NCI-H69 (cell line): ENCODE measurements at regions not wholly inside any gene's neighbourhood (a gene's known extent, or its start where the extent isn't known, plus 50 kb on each side); places are given as distances from the start of the nearest gene placed in this dataset.
"Not testable (repeated sequence)": the region's sequence is repeated elsewhere in the genome, so short reads cannot be mapped to it uniquely, and the experiment has no call there.

Experiments
- DNase-seq: peaks from one replicate; lab custom pipeline; 2025; lab: John Stamatoyannopoulos, UW

DNA sequence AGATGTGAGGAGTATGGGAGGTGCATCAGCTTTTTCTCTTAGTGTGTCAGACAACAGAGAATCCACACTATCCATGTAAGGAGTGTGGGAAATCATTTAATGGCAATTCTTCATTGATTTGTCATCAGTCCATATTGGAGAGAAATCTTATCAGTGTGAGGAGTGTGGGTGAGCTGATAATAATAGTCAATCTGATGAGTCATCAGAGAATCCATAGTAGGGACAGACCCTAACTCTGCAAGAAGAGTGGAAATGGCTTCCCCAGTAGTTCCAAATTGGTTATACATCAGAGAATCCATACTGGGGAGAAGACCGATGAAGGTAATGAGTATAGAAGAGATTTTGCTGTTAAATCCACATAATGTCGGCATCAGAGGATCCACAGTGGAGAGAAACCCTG lies 150.5 kb upstream of the THUMPD2 start:
- DNase-seq: no peak

DNA sequence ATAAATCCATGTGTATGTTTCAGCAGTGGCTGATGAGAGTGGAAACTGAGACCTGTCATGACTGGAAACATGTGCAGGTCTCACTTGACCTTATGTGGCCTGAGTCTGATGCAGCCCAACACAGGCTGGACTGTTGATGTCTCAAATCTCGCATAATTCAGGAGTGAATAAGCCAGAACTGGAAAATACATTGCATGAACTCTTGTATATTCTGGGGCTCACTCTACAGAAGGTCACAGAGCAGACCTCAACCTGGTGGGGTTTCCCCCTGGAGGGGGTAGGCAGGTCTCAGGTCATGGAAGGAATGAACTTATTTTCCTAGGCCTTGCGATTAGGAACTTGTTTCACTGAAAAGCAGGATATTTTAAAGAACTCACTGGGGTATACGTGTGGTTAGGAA lies 146.3 kb upstream of the THUMPD2 start:
- no peak for DNase-seq

DNA sequence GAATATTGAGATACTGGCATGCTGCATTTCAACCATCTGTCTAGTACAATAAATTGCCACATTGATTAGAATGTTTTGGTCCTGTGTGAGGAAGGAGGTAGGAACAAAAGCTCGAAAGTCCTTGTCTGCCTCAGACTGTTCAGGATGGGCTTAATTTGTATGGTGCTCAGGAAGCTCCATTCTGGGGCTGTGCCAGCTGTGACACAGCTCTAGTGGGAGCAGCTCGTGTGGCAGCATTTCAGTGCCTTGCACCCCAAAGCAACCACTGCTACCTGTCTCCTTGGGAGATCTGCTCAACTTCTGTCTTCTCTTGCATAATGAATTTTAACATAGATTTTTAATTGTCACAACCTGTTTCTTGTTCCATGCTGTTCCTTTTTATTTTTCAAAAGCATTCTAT lies 144.4 kb upstream of the THUMPD2 start:
- DNase-seq: peak; percentile 5

DNA sequence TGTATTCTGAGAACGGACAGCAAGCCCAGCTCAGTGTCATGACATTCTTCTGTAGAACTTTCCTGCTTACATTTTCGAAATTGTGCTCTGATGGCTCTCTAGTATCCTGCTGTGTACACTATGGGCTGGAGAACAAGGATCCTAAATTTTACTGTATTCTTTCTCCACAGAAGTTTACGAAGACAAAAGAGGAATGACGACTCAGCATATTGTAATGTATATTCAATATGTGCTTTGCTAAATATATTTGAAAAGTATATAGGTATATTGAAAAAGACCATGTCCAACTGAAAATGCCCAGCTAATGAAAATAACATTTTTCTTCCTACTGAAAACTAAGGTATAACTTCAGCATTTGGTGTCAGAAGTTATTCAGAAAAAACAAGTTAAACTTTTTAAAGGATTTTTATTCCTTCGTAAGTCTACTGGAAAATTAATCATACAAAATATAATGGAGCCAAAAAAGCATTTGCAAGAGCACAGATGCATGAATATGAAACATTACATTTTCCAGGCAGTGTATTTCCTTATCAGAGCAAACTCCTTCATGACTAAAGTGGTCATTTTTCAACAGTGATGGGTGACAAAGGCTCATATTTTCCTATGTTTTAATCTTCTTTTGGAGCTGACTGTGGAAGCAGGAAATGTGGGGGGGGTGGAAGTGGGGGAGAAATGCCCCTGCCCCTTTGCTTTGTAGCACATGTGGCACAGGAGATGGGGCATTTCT lies 143.8 kb upstream of the THUMPD2 start:
- DNase-seq: no peak

DNA sequence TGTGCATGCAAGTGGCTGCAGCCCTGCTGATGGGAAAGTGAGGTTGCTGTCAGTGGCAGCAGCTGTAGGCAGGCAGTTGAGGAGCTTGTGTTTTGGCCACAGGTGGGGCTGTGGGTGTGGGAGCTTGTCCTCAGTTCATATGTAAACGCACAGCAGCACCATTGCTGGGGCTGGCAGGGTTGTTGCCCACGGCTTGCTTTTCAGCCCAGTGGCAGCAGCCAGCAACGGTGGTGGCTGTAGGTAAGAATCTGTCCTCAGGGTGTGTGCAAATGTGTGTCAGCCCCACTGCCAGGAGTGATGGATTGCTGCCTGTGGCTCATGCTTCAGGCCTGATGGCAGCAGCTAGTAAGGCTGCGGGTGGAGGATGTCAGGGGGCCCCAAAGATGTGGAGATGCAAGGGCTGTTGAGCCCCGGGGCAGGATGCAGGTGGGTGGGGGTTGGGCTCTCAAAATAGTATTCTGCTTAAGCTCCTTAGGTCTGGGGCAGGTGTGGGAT lies 141.3 kb upstream of the THUMPD2 start:
- DNase-seq: peak; percentile 43

DNA sequence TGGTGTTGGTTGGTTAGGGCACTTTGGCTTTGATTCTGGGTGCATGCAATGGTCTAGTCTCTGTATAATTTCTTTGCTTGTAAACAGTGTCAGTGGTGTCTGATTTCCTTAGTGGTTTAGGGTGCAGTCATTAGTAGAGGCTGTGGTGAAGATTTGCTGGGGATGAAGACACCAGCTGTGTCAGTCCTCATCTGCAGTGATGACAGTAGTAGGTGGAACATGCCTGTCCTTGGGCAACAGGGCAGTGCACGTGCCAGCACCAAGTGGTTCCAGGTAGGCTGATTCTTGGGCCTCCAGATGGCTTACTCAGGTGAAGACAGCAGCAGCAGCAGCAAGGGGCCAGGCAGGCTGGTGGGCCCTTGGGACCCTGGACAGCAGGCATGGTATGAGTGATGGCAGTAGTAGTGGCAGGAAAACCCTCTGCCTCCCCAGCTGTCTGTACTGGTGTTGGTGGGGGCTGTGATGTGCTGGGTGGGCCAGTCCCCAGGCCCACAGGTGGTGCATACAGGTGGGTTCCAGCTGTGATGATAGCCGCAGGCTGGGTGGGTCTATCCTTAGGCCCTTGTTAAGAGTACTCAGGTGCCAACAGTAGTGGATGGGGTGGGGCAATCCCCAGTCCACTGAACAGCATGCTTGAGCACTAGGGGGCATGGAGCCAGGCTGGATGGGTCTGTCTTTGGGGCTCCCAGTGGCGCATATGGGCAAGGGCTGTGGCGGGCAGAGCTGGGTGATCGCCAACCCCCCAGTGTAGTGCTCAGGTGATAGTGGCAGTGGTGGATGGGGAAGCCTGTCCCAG lies 140.7 kb upstream of the THUMPD2 start:
- DNase-seq: no peak

DNA sequence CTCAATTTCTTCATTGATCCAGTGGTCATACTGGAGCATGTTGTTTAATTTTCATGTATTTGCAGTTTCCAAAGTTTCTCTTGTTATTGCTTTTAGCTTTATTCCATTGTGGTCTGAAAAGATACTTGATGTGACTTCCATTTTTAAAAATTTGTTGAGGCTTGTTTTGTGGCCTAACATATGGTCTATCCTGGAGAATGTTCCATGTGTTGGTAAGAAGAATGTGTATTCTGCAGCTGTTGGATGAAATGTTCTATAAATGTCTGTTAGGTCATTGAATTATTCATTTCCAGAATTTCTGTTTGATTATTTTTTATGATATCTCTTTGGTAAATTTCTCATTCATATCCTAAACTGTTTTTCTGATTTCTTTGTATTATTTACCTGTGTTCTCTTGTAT lies 139.8 kb upstream of the THUMPD2 start:
- no peak for DNase-seq

DNA sequence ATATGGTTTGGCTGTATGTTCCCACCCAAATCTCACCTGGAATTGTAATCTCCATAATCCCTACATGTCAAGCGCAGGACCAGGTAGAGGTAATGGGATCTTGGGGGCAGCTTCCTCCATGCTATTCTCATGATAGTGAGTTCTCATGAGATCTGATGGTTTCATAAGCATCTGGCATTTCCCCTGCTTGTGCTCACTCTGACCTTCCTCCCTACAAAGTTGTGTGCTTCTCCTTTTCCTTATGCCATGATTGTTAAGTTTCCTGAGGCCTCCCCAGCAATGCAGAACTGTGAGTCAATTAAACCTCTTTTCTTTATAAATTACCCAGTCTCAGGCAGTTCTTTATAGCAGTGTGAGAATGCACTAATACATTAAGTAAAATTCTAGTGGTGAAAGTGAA lies 138.3 kb upstream of the THUMPD2 start:
- DNase-seq: not testable (repeated sequence)

DNA sequence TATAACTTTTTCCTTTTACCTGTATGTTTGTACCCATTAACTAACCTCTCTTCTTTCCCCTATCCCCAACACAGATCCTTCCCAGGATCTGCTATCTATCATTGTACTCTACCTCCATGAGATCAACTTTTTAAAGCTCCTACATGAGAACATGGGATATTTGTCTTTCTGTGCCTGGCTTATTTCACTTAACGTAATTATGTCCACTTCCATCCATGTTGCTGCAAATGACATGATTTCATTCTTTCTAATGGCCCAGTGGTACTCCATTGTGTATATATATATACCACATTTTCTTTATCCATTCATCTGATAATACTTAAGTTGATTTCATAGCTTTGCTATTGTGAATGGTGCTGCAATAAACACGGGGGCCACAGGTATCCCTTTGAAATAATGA lies 135.9 kb upstream of the THUMPD2 start:
- no peak for DNase-seq

DNA sequence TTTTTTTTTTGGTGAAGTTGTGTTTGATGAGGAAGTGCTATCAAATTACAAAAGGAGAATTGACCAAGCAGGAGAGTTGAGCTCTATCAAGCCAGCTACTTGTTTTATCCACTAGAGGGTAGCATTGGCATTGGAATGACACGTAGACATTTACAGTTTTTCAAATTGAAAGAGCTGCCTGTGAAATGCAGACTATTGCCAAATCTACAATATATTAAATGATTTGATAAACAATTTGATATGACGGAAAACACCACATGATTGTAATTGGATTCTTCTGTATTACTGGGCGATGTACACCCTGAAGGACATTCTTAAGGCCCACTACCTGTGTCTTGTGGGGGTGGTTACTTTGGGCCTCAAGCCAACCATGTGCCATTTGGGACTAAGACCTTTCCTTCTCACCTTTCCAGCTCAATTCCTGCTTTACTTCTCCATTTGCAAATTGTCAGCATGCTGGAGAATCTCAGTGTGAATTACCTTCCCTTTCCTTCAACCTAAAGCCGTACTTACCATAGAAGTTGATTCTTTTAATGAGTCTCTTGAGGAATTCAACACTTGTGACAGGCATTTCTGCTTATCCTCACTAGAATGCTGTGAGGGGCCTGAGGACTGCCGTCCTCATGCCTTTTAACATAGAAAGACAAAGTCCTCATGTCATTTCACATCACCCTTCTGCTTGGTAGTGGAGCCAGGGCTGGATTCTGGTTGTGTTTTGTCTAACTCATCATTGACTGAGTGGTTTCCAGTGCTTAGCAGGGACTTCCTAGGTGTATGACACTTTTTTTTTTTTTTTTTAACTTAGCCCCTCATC lies 134.8 kb upstream of the THUMPD2 start:
- DNase-seq: peak; percentile 74

DNA sequence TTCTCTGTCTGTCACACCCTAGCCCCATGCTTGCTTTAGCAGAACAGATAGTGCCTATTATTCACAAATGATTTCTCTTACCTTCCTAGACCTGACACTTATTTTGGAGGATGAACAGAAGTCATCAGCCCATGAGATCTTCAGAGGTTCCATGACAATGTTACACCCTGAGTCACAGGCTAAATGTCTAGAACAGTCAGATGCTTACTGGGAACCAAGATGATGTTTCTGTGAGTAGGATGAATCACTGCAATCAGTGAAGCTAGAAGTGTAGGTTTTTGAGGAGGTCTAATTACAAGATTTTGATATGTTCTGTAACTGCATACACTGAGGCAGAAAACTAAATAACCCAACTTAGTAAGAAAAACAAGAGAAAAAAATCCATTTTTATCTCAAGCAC lies 123.0 kb upstream of the THUMPD2 start:
- no peak for DNase-seq

DNA sequence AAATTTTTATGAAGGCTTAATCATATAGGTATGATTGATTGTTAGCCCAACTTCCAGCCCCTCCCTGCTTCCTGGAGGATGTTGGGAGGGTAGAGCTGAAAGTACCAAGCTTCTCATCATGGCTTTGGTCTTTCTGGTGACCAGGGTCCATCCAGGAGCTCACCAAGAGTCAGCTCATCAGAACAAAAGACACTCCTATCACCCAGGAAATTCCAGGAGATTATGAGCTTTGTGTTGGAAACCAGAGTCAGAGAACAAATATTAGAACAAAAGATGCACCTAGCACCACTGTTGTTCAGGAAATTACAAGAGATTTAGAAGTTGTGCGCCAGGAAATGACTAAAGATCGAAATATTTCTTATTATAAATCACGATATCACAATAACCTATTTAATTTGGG lies 119.9 kb upstream of the THUMPD2 start:
- DNase-seq: no peak

DNA sequence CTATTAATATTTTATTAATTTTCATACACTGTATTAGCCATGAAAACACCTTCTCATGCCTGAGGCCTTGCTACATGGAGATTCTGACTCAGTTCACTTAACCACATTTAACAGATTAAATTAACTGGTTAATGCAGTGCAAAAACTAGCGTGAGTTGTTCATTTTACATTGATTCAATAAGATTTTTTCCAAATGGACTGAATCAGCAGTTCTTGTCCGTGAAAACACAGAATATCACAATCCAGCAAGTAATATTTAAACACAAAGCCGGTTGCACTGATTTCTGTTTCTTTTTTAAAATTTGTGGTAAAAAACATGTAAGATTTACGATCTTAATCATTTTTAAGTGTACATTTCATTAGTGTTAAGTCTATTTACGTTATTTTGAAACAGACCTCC lies 118.2 kb upstream of the THUMPD2 start:
- DNase-seq: no peak

DNA sequence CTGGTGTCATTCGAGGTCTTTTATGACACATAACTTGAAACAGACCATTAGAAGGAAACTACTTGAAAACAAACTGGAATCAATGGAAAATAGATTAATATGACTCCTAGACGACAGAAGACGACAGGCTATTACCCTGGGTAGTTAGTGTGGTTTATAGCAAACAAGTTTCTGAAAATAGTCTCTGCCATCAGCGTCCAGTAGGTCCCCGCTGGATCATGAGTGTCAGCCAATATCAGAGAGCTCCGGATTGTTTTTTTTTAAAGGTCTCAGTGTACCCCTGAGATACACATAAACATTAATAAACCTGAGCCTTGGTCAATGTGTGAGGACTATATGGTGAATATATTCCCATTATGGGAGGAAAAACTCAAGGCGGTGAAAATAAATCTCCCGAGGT lies 115.0 kb upstream of the THUMPD2 start:
- DNase-seq: no peak

DNA sequence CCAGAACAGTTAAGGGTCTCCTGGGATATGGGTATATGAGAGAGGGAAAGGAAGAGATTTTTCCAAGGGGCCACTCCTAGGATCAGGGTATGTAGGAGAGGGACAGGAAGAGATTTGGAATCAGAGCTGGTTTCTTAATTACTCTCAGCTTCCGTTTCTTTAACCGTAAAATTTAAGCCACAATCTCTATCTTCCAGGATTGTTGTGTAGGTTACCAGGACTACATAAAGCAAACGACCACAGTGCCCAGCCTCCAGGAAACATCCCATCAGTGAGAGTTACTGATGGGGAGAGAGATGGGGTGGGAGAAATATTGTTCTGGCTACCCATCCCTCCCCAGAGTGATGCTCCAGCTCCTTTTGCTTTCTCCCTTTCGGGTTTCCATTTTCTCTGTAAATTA lies 114.6 kb upstream of the THUMPD2 start:
- DNase-seq: no peak

DNA sequence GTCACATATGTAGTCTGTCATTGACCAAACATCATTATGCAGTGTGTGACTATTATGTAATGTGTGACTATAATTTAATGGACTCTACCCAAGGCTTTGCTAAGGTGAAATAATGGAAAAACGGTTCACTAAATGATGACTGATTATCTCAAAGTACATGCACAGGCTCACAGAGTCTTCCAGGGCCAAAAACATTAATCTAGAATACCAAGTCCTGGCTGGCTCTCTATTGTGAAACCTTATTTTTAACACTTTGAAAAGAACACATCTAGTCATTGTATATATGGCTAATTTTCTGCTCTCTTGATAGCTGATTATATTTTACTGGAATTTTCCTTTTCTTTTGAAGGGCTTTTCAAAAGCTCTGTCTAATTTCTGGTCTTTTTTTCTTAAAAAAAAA lies 102.9 kb upstream of the THUMPD2 start:
- DNase-seq: no peak

DNA sequence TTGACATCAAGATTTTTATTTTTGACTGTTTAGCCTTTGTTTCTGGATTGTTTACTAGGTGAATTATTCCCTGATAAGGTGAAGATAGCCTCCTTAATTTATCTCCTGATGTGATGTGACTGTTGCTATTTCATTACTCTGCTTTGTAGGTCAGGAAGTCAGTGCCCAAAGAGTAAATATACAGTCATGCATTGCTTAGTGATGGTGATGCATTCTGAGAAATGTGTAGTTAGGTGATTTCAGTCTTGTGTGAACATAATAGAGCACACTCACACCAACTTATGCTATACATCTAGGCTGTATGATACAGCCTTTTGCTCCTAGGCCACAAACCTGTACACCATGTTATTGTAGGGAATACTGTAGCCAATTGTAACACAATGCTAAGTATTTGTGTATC lies 102.4 kb upstream of the THUMPD2 start:
- DNase-seq: no peak

DNA sequence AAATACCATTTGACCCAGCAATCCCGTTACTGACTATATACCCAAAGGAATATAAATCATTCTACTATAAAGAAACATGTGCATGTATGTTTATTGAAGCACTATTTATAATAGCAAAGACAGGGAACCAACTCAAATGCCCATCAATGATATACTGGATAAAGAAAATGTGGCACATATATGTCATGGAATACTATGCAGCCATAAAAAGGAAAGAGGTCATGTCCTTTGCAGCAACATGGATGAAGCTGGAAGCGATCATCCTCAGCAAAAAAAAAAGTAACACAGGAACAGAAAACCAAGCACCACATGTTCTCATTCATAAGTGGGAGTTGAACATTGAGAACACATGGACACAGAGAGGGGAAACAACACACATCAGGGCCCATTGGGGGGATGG lies 99.9 kb upstream of the THUMPD2 start:
- DNase-seq: not testable (repeated sequence)

DNA sequence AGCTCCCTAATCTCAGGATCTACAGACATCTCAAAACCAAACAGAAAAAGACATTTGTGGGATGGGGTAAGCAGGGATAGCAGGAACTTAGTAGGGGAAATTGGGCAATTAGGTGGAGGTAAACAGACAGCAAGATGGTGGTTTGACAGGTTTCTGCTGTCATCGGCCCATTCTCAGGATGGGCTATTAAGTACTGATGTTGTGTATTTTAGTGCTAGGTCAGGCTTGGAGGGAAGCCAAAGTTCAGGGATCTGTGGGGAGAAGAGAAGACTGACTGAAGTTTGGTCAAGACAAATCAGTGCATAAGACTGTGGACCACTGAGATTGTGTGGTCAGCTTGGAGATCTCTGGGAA lies 96.8 kb upstream of the THUMPD2 start:
- DNase-seq: no peak

DNA sequence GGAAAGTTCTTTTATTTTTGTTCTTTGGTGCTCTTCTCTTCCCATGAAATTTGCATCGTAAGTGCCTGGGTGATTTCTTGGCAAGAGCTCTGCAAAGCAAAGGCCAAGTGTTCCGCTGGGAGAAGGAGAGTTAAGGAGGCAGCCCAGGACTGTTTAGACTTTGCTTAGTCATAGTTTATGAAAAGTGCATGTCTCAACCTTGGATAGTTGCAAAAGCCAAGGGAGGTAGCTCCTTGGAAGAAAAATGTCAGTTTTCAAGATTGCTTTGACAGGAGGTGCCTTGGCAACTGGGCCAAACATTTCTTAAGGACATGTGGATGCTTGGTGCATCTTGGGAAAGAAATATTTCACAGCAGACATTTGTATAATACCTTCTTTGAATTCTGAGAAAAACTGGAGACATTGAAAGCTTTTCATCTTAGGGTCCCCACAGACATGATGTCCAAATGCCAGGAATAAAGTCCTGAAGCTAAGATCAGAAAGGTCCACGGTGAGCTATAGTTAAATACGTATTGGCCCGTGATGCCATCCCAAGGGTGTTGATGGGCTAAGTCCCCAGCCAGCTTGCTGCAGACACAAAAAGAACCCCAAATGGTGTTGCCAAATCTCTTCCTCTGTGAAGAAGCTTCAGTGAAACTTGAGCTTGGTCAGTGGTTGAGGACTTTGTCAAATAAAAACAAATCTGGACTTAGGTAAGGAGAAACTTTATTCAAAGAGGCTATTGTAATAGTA lies 96.3 kb upstream of the THUMPD2 start:
- no peak for DNase-seq

DNA sequence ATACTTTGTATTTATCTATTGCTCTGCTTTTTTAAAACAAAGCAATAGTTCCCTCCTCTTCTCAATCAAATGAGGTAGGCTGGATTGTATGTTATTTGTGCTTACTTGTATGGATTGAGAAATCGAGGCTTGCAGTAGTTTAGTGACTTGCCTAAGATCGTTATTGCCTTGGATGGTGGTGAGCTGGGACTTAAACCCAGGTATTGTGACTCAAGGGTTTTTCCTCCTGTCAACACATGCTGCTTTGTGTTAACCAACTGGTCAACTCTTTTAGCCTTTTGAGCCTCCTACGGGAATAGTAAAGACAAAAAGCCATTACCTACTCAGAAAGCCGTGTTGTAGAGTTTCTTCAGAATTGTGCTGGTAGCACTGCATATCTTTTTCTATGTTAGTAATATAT lies 95.2 kb upstream of the THUMPD2 start:
- no peak for DNase-seq

DNA sequence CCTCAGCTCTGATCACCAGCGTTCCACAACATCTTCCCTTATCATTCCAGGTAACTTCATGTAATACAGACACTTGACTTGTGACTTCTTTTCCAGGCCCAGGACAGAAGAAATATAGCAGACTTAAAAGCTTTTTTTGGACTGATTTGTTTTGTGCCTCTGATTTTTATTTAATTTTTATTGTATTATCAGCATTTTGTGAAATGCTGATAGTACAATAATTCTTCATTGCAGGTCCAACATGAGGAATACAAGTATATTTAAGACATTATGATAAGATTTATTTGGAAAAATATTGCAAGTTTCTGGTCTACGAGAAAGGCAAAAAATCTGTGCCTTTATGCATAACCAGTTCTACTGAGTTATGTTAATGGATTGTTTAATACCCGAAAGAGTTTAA lies 94.5 kb upstream of the THUMPD2 start:
- no peak for DNase-seq
